GM19455 (cell line): ENCODE measurements at regions not wholly inside any gene's neighbourhood (a gene's known extent, or its start where the extent isn't known, plus 50 kb on each side); places are given as distances from the start of the nearest gene placed in this dataset.
"Not testable (repeated sequence)": the region's sequence is repeated elsewhere in the genome, so short reads cannot be mapped to it uniquely, and the experiment has no call there.

Source experiments
- ATAC-seq: cut with Tn5 transposase; IDR thresholded peaks from one replicate; pipeline ENCODE4 v1.9.1; 2021; ENCODE audit not compliant: unreplicated experiment

DNA sequence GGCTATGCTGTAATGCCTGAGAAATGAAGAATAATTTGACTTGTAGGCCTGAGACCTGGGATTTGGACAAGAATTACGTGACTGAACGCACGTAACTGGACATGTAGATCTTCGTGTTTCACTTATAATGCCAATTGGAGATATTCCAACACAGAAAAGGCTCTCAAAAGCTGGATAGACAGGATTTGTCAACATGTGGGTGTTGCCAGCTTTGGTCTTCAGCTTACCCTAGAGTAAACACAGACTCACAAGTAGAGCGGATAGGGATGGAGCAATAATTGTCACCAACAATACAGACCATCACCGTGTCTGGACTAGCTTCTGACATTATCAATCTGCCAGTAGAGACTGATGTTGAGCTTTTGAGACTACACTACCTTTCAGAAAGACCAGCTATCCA, 1511.0 kb upstream of the ADGRL3 start:
- ATAC-seq = no peak

DNA sequence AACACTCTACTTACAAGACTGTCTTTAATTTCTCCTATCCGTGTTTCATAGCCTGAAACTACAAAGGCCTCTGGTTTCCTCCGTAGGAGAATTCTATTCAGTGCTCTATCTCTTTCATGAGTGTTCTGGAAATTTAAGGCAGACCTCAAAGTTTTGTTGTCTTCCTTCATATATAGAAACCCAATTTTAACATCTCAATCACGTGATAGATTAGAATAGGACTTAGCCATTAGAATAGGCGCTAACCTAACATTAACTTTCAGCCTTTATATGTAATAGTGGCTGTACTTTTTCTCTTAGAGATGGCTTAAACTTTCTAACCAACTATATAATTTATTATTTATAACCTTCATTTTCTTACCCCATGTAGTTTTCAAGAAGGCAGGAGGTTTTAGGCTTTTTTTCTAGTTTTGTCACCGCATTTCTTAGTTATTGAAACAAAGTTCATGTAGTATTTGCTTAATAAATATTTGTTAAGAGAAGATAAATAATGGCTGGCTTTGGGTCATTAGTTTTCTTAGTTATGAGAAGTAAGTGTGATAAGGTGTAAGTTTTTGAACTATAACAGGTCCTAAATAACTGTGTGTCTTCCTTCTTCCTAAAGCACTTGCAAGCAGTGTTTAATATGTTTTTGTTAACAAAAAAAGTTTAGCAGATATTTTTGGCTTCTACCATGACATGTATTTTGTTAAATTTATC, 1504.6 kb upstream of the ADGRL3 start:
- ATAC-seq = no peak

DNA sequence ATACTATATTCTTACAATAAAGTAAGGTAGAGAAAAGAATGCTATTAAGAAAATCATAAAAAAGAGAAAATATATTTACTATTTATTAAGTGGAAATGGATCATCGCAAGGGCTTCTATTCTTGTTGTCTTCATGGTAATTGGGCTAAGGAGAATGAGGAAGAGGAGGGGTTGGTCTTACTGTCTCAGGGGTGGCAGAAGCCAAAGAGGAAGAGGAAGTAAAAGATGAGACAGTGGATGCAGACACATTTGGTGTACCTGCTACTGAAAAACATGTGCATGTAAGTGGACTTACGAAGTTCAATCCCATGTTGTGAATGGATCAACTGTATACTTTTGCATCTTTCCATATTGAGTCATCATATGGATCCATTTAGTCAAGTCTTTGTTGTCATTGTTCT, 1502.1 kb upstream of the ADGRL3 start:
- no peak for ATAC-seq

DNA sequence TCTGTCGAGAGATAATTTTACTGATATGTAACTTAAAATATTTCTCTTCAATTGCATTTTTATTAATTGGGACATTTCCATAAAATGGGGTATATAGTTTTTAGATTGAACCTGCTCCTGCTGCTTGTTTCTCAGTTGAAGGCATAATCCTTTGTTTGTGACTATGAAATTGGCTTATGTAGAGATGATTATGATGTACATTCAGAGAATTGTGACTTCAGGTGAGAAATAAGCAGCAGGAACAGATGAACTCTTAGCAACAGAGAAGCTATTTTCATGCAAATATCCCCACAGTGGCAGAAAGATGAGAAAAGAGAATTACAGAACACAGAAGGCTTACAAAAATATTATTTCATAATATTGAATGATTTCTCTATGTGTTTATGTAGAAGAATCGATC, 1499.5 kb upstream of the ADGRL3 start:
- ATAC-seq = no peak

DNA sequence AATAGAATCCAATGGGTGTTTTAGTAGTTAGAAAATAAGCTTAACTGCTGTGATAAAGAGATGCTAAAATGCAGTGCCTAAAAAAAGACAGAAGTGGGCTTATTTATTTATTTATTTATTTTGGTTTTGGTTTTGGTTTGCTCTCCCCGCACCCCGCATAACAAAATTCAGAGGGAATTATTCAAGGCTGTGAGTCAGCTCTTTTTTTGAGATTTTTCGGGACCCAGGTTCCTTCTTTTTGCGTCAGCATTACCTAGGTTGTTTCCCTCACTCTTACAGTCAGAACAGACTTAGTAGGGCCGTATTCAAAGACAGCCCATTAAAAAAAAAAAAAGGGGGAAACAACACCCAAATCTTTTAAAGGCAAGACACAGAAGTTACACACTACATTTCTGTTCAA, 1495.5 kb upstream of the ADGRL3 start:
- no peak for ATAC-seq

DNA sequence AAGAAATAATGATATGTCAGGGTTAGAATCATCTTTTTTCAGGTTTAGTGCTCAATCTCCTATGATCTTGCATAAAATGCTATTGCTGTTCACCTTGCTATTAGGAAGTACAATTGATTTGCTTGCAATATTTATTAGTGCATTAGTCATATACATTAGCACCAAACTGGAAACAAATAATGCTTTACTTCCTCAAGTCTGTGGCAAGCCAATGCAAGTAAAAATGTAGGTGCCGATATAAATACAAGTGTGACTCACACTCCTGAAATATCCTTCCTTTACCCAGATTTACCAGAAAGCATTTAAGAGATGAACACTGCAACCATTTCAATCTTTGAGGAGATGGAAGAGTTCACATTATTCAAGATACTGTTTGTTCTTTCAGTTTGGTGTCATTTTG, 1487.7 kb upstream of the ADGRL3 start:
- no peak for ATAC-seq

DNA sequence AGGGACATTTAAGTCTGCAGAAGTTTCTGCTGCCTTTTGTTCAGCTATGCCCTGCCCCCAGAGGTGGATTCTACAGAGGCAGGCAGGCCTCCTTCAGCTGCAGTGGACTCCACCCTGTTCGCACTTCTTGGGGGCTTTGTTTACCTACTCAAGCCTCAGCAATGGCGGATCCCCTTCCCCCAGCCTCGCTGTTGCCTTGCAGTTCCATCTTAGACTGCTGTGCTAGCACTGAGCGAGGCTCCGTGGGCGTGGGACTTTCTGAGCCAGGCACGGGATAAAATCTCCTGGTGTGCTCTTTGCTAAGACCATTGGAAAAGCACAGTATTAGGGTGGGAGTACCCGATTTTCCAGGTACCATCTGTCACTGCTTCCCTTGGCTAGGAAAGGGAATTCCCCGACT, 1475.8 kb upstream of the ADGRL3 start:
- not testable (repeated sequence) for ATAC-seq

DNA sequence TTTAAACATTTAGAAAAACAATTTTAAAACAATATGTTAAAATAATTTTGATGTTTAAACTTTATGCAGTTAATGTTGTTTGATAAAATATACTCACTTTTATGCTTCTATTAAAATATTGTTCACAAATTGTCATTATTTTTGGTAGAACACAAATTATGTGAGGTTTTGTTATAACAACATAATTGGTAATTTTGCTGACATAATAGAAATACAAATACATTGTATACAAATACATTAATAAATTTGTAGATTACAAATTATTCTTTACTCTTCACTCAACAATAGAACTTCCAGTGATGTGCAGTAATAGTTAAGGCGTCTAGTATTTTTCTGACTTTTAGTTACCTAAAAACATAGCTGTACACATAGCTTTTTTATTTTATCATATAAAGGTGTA, 1472.4 kb upstream of the ADGRL3 start:
- no peak for ATAC-seq

DNA sequence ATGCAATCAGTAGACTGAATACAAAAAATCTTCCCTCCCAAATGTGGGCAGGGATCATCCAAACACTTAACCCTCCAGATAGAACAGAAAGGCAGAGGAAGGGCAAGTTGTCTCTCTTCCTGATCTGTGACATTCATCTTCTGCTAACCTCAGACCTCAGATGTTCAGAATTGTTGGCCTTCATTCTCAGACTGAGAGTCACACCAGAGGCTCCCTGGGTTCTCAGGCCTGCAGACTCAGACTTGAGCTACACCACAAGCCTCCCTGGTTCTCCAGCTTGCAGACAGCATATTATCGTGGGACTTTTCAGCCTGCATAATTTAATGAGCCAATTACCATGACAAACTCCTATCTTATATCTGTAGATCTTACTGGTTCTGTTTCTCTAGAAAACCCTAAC, 1471.6 kb upstream of the ADGRL3 start:
- no peak for ATAC-seq

DNA sequence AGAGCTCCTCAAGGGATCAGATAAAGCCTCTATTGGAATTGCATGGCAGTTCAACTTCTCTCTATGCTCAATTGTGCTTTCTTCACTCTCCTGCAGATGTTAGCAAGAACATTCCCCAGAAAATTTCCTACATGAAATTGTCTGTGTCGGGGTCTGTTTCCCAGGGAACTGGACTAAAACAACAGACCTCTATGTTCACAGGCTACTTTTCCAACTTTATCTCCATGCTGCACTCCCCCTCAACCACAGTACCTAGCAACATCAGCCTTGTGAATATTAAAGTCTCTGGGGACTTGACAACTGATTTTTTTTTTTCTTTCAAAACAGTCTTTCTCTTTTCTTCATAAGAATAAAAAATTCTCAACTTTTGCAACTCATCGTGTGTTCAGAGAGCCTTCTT, 1470.8 kb upstream of the ADGRL3 start:
- no peak for ATAC-seq

DNA sequence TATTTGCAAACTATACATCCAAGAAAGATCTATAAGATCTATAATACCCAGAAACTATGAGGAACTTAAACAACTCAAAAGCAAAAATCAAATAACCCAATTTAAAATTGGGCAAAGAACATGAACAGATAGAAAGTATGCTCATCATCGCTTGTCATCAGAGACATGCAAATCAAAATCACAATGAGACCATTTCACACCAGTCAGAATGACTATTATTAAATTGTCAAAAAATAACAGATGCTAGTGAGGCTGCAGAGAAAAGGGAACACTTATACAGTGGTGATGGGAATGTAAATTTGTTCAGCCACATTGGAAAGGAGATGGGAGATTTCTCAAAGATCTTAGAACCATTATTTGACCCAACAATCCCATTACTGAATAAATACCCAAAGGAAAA, 1451.7 kb upstream of the ADGRL3 start:
- no peak for ATAC-seq

DNA sequence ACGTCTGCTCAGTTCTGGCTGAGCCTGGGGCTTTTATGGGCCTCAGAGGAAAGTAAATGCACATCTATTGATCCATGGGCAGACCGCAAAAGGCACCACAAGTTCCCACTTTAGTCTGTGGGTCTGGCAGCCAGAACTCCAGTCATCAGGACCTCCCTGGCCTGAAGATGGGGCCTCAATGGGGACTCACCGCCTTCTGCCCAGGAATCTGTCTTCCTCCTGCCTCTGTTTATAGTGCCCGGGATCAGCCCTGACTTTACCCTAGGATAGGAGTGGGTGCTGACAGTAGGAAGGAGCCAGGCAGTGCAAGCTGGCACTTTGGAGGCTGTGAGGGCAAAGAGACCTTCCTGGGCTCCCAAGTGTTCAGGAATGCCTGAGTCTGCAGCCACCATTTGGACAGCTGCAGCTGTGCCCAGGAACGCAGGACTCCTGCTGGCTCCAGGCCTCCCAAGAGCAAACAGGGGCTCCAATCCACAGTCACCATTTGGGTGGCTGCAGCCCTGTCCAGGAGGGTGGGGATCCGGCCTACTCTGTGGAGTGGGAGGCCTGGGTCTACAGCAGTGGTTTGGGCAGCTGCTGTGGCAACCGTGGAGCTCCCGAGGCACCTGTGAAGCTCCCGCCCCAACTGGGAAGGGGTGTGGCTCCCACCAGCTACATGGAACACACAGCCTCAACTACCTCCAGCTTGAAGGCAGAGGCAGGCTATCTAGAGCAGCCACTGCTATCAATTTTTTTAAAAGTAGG, 1440.9 kb upstream of the ADGRL3 start:
- no peak for ATAC-seq

DNA sequence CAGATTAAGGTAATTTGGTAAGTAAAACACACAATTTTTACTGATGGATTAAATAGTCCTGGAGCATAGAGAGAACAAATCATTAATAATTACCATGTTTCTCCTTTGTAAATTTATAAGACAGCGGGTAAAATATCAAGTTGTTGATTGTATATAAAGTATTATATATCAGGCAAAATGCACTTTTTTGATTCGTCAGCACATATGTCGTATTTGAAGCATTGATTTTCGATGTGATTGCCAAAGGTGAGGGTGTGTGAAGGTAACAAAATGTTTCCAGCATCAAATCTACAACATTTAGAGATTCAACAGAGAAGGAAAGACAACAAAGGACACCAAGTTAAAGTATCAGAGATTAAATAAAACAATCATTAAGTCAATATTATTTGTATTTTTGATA, 1437.8 kb upstream of the ADGRL3 start:
- no peak for ATAC-seq

DNA sequence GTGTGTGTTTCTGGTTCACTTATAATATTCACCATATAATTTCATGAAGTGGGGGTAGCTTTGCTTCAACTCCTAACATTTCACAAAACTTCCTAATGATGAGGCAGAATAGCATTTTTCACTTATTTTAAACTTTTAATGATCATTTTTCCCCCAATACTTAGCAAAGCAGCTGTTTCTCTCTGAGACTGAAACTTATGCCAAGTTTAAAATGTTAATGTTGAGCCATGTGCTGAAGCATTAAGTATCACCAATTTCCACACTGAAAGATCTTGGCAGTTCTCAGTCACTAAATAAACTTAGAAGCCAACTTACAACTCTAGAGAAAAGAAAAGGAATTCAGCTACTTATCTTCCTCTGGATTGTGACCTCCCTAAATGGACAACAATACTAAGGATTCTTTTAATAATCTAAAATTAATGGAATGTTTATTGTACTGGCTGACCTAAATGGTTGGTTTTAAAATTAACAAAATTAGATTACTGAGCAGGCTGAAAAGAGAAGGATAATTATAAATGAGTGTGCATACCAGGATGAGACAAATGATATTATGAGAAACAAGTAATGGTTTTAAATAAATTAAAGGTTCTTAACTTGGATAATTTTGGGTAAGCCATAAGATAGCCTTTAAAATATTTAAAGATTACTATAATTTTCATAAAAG, 1429.4 kb upstream of the ADGRL3 start:
- ATAC-seq = no peak

DNA sequence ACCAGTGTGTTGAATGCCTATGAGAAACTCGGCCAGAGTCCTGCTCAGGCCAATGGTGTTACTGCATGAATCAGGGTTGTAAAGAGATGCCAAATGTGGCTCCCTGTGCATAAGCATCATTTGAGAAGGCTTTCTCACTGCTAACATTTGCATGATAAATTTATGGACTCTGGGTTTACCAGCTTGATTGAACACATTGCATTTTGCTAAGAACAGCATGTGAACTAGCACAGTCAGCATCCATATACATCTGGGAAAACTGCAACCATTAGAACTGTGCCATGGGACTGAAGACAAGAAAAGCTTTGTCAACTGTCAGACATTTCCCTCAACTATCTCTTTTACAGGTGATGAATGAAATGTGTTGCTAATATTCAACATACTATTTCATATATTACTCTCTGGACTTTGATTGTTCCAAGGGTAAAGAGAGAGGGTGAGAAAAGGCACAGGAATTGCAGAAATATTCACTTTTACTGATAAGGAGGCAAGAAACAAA, 1427.4 kb upstream of the ADGRL3 start:
- ATAC-seq = no peak

DNA sequence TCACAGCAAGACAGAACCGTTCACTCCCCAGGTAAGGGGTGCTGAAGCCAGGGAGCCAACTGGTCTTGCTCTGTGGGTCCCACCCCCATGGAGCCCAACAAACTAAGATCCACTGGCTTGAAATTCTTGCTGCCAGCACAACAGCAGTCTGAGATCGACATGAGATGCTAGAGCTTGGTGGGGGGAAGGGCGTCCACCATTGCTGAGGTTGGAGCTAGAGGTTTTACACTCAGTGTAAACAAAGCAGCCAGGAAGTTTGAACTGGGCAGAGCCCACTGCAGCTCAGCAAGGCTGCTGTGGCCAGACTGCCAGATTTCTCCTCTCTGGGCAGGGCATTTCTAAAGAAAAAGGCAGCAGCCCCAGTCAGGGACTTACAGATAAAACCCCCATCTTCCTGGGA, 1419.9 kb upstream of the ADGRL3 start:
- ATAC-seq = not testable (repeated sequence)

DNA sequence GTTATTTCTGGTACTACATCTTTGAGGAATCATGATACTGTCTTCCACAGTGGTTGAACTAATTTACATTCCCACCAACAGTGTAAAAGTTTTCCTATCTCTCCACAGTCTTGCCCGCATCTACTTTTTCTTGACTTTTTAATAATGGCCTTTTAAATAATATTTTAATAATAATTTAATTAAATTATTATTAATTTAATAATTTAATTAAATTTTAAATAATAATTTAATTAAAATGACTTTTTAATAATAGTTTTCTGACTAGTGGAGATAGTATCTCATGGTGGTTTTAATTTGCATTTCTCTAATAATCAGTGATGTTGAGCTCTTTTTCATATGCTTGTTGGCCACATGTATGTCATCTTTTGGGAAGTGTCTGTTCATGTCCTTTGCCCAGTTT, 1395.0 kb upstream of the ADGRL3 start:
- ATAC-seq = no peak

DNA sequence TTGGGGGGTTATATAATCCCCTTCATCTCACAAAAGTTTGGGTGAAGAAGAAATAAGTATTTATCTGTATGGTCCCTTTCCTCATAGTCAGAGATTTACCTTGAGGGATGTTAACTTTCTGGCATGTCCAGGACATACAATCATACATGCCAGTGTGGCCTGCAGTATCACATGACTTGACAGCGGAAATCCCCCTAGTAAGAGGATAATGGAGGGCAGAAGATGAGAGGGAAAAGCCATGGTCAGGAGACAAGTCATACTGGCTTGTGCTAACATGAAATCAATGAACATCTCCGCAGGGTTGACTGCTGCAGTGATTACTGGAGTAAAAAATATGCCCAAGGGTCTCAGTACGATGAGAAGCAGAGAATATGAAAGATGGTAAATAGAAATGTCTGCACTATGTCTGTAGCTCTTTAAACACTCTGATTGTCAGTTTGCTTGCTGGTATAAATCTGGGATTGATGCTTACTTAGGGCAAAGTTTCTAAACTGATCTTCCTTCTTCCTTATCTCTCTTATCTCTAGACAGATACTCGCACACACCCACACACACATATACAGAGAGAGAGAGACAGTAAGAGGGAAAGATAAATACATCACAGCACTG, 1385.6 kb upstream of the ADGRL3 start:
- ATAC-seq = no peak

DNA sequence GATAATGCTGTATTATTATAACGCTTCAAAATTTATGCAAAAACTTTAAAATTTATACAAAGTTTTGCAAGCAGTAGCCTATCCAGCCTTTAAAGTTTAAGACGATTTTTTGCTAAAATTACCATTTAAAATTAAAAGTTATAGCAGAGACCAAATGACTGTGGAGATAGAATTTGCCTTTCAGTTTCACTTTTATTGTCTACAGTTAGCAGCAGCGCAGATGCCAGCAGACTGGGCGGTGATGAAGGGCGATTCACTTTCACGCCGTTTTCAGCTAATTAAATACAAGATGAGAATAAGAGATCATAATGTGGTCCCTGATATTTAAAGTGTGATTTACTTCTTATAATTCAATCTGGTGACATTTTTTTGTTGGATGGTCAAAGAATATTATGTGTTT, 1381.5 kb upstream of the ADGRL3 start:
- ATAC-seq = no peak

DNA sequence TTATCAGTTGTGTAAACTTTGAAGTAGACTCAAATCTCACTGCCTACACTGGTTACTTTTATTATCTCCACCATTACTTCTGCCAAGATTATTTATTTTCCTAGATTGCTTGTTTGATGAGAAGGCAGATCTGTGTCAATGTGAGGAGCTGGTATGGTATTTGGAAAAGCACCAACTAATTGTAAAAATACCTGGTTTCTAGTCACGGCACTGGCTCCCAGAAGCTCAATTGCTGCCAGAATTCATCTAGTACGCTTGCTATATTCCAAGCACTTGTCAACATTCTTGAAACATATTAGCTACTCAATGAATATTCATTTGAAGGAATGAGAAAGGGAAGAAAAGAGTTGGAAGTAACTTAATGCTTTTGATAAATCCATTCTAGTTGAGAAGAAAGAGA, 1376.8 kb upstream of the ADGRL3 start:
- ATAC-seq = no peak

DNA sequence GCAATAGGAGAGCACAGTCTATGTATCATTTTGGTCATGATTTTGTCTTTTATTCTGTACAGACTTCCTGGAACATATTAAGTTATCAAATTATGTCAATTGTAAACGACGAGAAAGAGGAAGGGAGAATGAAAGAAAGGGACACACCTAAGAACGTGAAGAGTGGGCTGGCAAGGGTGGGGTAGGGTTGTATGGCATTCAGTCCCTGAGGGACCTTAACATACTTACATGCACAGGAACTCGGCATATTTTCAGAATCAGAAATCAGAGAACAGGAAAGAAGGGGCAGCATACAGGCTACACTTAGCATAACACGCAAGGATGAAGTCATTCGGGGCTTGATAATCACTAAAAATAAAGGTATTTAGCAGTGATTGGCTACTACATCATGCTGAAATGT, 1375.0 kb upstream of the ADGRL3 start:
- no peak for ATAC-seq

DNA sequence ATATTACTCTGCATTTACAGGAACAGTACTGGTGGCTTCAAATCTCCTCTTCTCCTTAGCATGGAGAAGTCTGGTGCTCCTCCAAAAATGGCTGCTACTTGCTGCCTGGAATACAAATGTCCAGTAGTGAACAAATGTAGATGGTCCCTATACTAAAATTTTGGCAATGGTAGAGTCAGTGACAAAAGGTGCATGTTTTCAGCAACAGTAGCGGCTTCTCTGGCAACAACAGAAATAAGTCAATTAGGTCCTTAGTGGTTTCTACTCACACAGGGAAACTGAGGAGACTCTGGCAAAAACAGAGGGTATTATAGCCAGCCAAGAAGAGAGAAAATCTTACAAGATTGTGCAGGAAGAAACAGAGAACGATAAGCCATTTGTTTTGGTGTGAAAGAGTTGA, 1368.4 kb upstream of the ADGRL3 start:
- ATAC-seq = no peak
